ENCODE measurements at regions not wholly inside any gene's neighbourhood (a gene's known extent, or its start where the extent isn't known, plus 50 kb on each side); places are given as distances from the start of the nearest gene placed in this dataset.

DNA sequence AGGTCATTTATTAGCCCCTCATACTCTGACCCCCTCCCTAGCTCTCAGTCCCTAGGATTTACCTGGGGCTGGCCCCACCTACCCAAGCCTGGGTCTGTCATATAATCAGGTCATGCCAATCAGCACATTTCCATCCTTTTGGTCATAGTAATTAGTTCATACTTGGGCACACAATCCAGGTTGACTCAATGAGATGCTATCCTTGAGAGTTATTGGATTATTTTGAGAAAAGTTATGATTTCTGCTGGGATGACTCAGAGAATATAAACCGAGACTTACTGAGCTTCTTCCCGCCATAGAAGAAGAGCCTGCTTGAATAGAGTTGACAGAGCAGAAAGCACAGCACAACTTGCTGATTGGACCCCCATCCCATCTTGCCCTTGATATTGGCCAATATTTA is 331.5 kb downstream of the CBLN1 start:
- H3K4me2 ChIP-seq (ENCODE audit: low read depth, low read length), result no peak overlapping the region
- H3K9me2 ChIP-seq (replicated peaks; ENCODE audit: insufficient read depth, low read length), result no peaks in the 10 kb centered on the region
- no peaks in the 10 kb centered on the region for H3K9me3 ChIP-seq (replicated peaks; ENCODE audit: insufficient read depth, low read length)
- H3K4me1 ChIP-seq (ENCODE audit: low read length), result no peaks in the 10 kb centered on the region
- no peak for TF ChIP-seq EZH2 (optimal IDR thresholded peaks at IDR 0.05; ENCODE audit: low read depth, low read length)
- TF ChIP-seq CTCF (IDR thresholded peaks at IDR 0.05; ENCODE audit: low read length), result no peak
- TF ChIP-seq EZH2phosphoT487 (IDR thresholded peaks at IDR 0.05; ENCODE audit: low read length), result no peak
- H3K79me2 ChIP-seq (ENCODE audit: low read length), result no peaks in the 10 kb centered on the region
- no peak overlapping the region for H3K4me3 ChIP-seq (ENCODE audit: low read length)
- no peak overlapping the region for H3K9ac ChIP-seq (ENCODE audit: low read length)
- no peaks in the 10 kb centered on the region for H4K20me1 ChIP-seq (ENCODE audit: insufficient read depth, low read length)
- DNase-seq, result no peak
- H2AFZ ChIP-seq (ENCODE audit: low read length), result no peak overlapping the region
- H3F3A ChIP-seq (ENCODE audit: insufficient read depth, low read length), result no peaks in the 10 kb centered on the region
- no peak overlapping the region for H3K27ac ChIP-seq (ENCODE audit: low read length)
- H3K36me3 ChIP-seq (replicated peaks; ENCODE audit: insufficient read depth, low read length), result no peaks in the 10 kb centered on the region
- H3K27me3 ChIP-seq (replicated peaks; ENCODE audit: insufficient read depth, low read length), result no peaks in the 10 kb centered on the region

DNA sequence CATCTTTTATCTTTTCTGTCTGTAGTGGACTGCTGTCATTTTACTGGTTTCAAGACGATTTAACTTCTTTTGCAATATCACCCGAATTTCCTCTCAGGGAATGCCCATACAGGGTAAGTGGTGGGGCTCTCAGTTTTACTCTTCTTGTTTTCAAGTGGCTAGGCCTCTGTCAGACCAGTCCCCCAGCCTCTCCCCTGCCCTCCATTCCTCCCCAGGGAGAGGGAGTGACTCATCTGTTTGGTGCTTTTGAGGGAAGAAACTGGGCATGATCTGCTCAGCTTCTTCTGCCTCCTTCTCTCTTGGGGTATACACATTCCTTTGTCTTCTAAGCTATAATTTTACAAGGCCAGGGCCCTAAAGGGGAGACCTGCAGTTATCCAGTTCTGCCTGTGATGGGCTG is 332.0 kb downstream of the CBLN1 start:
- H3K27me3 ChIP-seq (replicated peaks; ENCODE audit: insufficient read depth, low read length), result no peaks in the 10 kb centered on the region
- H2AFZ ChIP-seq (ENCODE audit: low read length), result no peak overlapping the region
- H3K4me3 ChIP-seq (ENCODE audit: low read length), result no peak overlapping the region
- H3K4me2 ChIP-seq (ENCODE audit: low read depth, low read length), result no peak overlapping the region
- H3K36me3 ChIP-seq (replicated peaks; ENCODE audit: insufficient read depth, low read length), result no peaks in the 10 kb centered on the region
- TF ChIP-seq EZH2 (optimal IDR thresholded peaks at IDR 0.05; ENCODE audit: low read depth, low read length) (no peak), EZH2phosphoT487 (IDR thresholded peaks at IDR 0.05; ENCODE audit: low read length) (no peak), CTCF (IDR thresholded peaks at IDR 0.05; ENCODE audit: low read length) (no peak)
- H3K9me2 ChIP-seq (replicated peaks; ENCODE audit: insufficient read depth, low read length), result no peaks in the 10 kb centered on the region
- H3K79me2 ChIP-seq (ENCODE audit: low read length), result no peaks in the 10 kb centered on the region
- DNase-seq, result no peak
- H3K4me1 ChIP-seq (ENCODE audit: low read length), result no peaks in the 10 kb centered on the region
- no peaks in the 10 kb centered on the region for H4K20me1 ChIP-seq (ENCODE audit: insufficient read depth, low read length)
- no peak overlapping the region for H3K9ac ChIP-seq (ENCODE audit: low read length)
- H3F3A ChIP-seq (ENCODE audit: insufficient read depth, low read length), result no peaks in the 10 kb centered on the region
- no peak overlapping the region for H3K27ac ChIP-seq (ENCODE audit: low read length)
- no peaks in the 10 kb centered on the region for H3K9me3 ChIP-seq (replicated peaks; ENCODE audit: insufficient read depth, low read length)

DNA sequence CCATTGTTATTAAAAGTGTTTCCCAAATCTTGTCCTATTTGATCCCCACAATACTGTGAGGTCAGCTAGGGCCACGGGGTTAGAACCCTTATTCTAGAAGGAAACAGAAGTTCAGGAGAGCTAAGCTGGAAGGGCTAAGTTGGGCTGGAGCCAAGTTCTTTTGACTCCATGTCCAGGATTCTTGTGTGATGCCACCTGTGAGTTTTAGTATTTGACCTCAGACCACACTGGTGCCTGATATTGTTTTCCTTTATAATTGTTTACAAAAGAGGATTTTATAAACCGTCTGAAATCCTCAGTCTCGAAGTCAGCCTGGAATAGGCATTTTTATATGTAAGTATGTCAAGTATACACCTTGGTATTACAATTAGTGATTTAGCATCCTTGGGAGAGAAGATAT is 332.7 kb downstream of the CBLN1 start:
- no peak overlapping the region for H3K27ac ChIP-seq (ENCODE audit: low read length)
- no peaks in the 10 kb centered on the region for H3K27me3 ChIP-seq (replicated peaks; ENCODE audit: insufficient read depth, low read length)
- H3K79me2 ChIP-seq (ENCODE audit: low read length), result no peaks in the 10 kb centered on the region
- no peaks in the 10 kb centered on the region for H3K9me2 ChIP-seq (replicated peaks; ENCODE audit: insufficient read depth, low read length)
- TF ChIP-seq EZH2phosphoT487 (IDR thresholded peaks at IDR 0.05; ENCODE audit: low read length) (no peak), EZH2 (optimal IDR thresholded peaks at IDR 0.05; ENCODE audit: low read depth, low read length) (no peak), CTCF (IDR thresholded peaks at IDR 0.05; ENCODE audit: low read length) (no peak)
- no peak overlapping the region for H2AFZ ChIP-seq (ENCODE audit: low read length)
- H3K4me1 ChIP-seq (ENCODE audit: low read length), result no peaks in the 10 kb centered on the region
- H3K36me3 ChIP-seq (replicated peaks; ENCODE audit: insufficient read depth, low read length), result no peaks in the 10 kb centered on the region
- H4K20me1 ChIP-seq (ENCODE audit: insufficient read depth, low read length), result no peaks in the 10 kb centered on the region
- no peak overlapping the region for H3K4me2 ChIP-seq (ENCODE audit: low read depth, low read length)
- no peaks in the 10 kb centered on the region for H3K9me3 ChIP-seq (replicated peaks; ENCODE audit: insufficient read depth, low read length)
- no peak overlapping the region for H3K9ac ChIP-seq (ENCODE audit: low read length)
- DNase-seq, result no peak
- no peaks in the 10 kb centered on the region for H3F3A ChIP-seq (ENCODE audit: insufficient read depth, low read length)
- no peak overlapping the region for H3K4me3 ChIP-seq (ENCODE audit: low read length)
